ENCODE measurements at regions not wholly inside any gene's neighbourhood (a gene's known extent, or its start where the extent isn't known, plus 50 kb on each side); places are given as distances from the start of the nearest gene placed in this dataset.
"Not testable (repeated sequence)": the region's sequence is repeated elsewhere in the genome, so short reads cannot be mapped to it uniquely, and the experiment has no call there.

GRCh38 chr7:119943942-119944600 lies 328.9 kb upstream of the KCND2 start:
- Histone ChIP-seq H3K4me1 (no peaks in the 10 kb centered on the region), H3K36me3 (ENCODE audit: insufficient read depth in 1 of 2, low read depth in 1 of 2) (no peaks in the 10 kb centered on the region), H3K9me3 (no peaks in the 10 kb centered on the region), H3K27ac (no peak overlapping the region), H3K4me3 (no peak overlapping the region), H3K27me3 (ENCODE audit: insufficient read depth in 3 of 3, low read length in 2 of 3) (no peaks in the 10 kb centered on the region)
- intact Hi-C loops (cut with DNase I): no loop called here
- DNase-seq: no peak
- no peak for ATAC-seq
- 75 to 86% (median 77%) methylated on average over 5 of the region's 5 CpGs for WGBS, 3 donors
- no peak for TF ChIP-seq CTCF (IDR thresholded peaks at IDR 0.05)

- 60 to 77% (median 68%) methylated on average over 1 of the region's 1 CpG for WGBS, 3 donors
- no peak for ATAC-seq
These were observed 328.4 kb upstream of the KCND2 start for GRCh38 chr7:119944601-119944972.

GRCh38 chr7:119945822-119946221 lies 327.2 kb upstream of the KCND2 start:
- TF ChIP-seq CTCF (IDR thresholded peaks at IDR 0.05): no peak

More at GRCh38 chr7:119944601-119944972, 328.4 kb upstream of the KCND2 start:
- no peak for DNase-seq
- H3K4me3 ChIP-seq: no peak overlapping the region
- TF ChIP-seq CTCF (IDR thresholded peaks at IDR 0.05): no peak
- intact Hi-C loops (cut with DNase I): no loop called here
- no peak overlapping the region for H3K27ac ChIP-seq
- no peaks in the 10 kb centered on the region for H3K9me3 ChIP-seq
- H3K4me1 ChIP-seq: no peaks in the 10 kb centered on the region
- H3K27me3 ChIP-seq (ENCODE audit: insufficient read depth in 3 of 3, low read length in 2 of 3): no peaks in the 10 kb centered on the region
- H3K36me3 ChIP-seq (ENCODE audit: insufficient read depth in 1 of 2, low read depth in 1 of 2): no peaks in the 10 kb centered on the region

GRCh38 chr7:119949053-119949452 lies 323.9 kb upstream of the KCND2 start:
- H3K36me3 ChIP-seq (ENCODE audit: insufficient read depth in 1 of 2, low read depth in 1 of 2): no peaks in the 10 kb centered on the region
- H3K27me3 ChIP-seq (ENCODE audit: insufficient read depth in 3 of 3, low read length in 2 of 3): no peaks in the 10 kb centered on the region
- intact Hi-C loops (cut with DNase I): no loop called here
- H3K27ac ChIP-seq: no peak overlapping the region
- no peaks in the 10 kb centered on the region for H3K4me1 ChIP-seq
- H3K4me3 ChIP-seq: no peak overlapping the region
- no peak for TF ChIP-seq CTCF (IDR thresholded peaks at IDR 0.05)
- WGBS, 3 donors: 86 to 99% (median 94%) methylated on average over 5 of the region's 5 CpGs
- ATAC-seq (no peak), DNase-seq (no peak)
- H3K9me3 ChIP-seq: no peaks in the 10 kb centered on the region

More at GRCh38 chr7:119945822-119946221, 327.2 kb upstream of the KCND2 start:
- WGBS, 3 donors: 94 to 97% (median 96%) methylated on average over 1 of the region's 1 CpG
- intact Hi-C loops (cut with DNase I): no loop called here
- no peaks in the 10 kb centered on the region for H3K4me1 ChIP-seq
- ATAC-seq: no peak
- H3K9me3 ChIP-seq: no peaks in the 10 kb centered on the region
- no peaks in the 10 kb centered on the region for H3K27me3 ChIP-seq (ENCODE audit: insufficient read depth in 3 of 3, low read length in 2 of 3)
- H3K27ac ChIP-seq: no peak overlapping the region
- H3K4me3 ChIP-seq: no peak overlapping the region
- DNase-seq: no peak
- no peaks in the 10 kb centered on the region for H3K36me3 ChIP-seq (ENCODE audit: insufficient read depth in 1 of 2, low read depth in 1 of 2)

GRCh38 chr7:119950390-119951041 lies 322.5 kb upstream of the KCND2 start:
- H3K36me3 ChIP-seq (ENCODE audit: insufficient read depth in 1 of 2, low read depth in 1 of 2); intact Hi-C loops (cut with DNase I): not testable (repeated sequence)
- 93 to 95% (median 94%) methylated on average over 28 to 30 of the region's 30 CpGs for WGBS, 3 donors

GRCh38 chr7:119951614-119952013 lies 321.4 kb upstream of the KCND2 start:
- H3K27ac ChIP-seq; ATAC-seq; H3K4me3 ChIP-seq; intact Hi-C loops (cut with DNase I); H3K9me3 ChIP-seq; H3K27me3 ChIP-seq (ENCODE audit: insufficient read depth in 3 of 3, low read length in 2 of 3); H3K4me1 ChIP-seq; H3K36me3 ChIP-seq (ENCODE audit: insufficient read depth in 1 of 2, low read depth in 1 of 2); DNase-seq: not testable (repeated sequence)
- WGBS, 3 donors: 96 to 97% (median 96%) methylated on average over 17 to 22 of the region's 24 CpGs

More at GRCh38 chr7:119950390-119951041, 322.5 kb upstream of the KCND2 start:
- H3K27me3 ChIP-seq (ENCODE audit: insufficient read depth in 3 of 3, low read length in 2 of 3); H3K4me3 ChIP-seq; H3K27ac ChIP-seq; DNase-seq; ATAC-seq; H3K4me1 ChIP-seq; H3K9me3 ChIP-seq: not testable (repeated sequence)
